ENCODE measurements at regions not wholly inside any gene's neighbourhood (a gene's known extent, or its start where the extent isn't known, plus 50 kb on each side); places are given as distances from the start of the nearest gene placed in this dataset.

- DNase-seq, result no peak
- H3K9me3 ChIP-seq, result no peaks in the 10 kb centered on the region
- H3K27ac ChIP-seq, result no peak overlapping the region
- TF ChIP-seq POLR2A (IDR thresholded peaks at IDR 0.05) (no peak), CTCF (IDR thresholded peaks at IDR 0.05) (no peak)
- no peaks in the 10 kb centered on the region for H3K36me3 ChIP-seq
- no peak overlapping the region for H3K4me3 ChIP-seq
- H3K27me3 ChIP-seq, result no peaks in the 10 kb centered on the region
- no peaks in the 10 kb centered on the region for H3K4me1 ChIP-seq
These were observed 521.9 kb downstream of the CCDC85A start for GRCh38 chr2:56705713-56706112.

GRCh38 chr2:56707218-56707617 is 523.4 kb downstream of the CCDC85A start:
- H3K27ac ChIP-seq, result no peak overlapping the region
- H3K9me3 ChIP-seq, result no peaks in the 10 kb centered on the region
- TF ChIP-seq CTCF (IDR thresholded peaks at IDR 0.05) (no peak), POLR2A (IDR thresholded peaks at IDR 0.05) (no peak)
- no peaks in the 10 kb centered on the region for H3K36me3 ChIP-seq
- H3K4me1 ChIP-seq, result no peaks in the 10 kb centered on the region
- no peaks in the 10 kb centered on the region for H3K27me3 ChIP-seq
- no peak overlapping the region for H3K4me3 ChIP-seq
- DNase-seq, result no peak

- no peak overlapping the region for H3K4me3 ChIP-seq
- no peaks in the 10 kb centered on the region for H3K9me3 ChIP-seq
- H3K4me1 ChIP-seq, result no peaks in the 10 kb centered on the region
- H3K27me3 ChIP-seq, result no peaks in the 10 kb centered on the region
- no peak overlapping the region for H3K27ac ChIP-seq
- H3K36me3 ChIP-seq, result no peaks in the 10 kb centered on the region
- TF ChIP-seq CTCF (IDR thresholded peaks at IDR 0.05), result no peak
- DNase-seq, result no peak
These were observed 523.9 kb downstream of the CCDC85A start for GRCh38 chr2:56707650-56708049.

- Histone ChIP-seq H3K9me3 (no peaks in the 10 kb centered on the region), H3K27ac (no peak overlapping the region), H3K4me1 (no peaks in the 10 kb centered on the region), H3K36me3 (no peaks in the 10 kb centered on the region), H3K4me3 (no peak overlapping the region), H3K27me3 (no peaks in the 10 kb centered on the region)
- no peak for DNase-seq
- no peak for TF ChIP-seq POLR2A (IDR thresholded peaks at IDR 0.05)
- TF ChIP-seq CTCF (IDR thresholded peaks at IDR 0.05), result no peak
These were observed 525.4 kb downstream of the CCDC85A start for GRCh38 chr2:56709181-56709580.

- no peak overlapping the region for H3K27ac ChIP-seq
- DNase-seq, result no peak
- H3K4me1 ChIP-seq, result no peaks in the 10 kb centered on the region
- TF ChIP-seq POLR2A (IDR thresholded peaks at IDR 0.05), result no peak
- TF ChIP-seq CTCF (IDR thresholded peaks at IDR 0.05), result no peak
- H3K36me3 ChIP-seq, result no peaks in the 10 kb centered on the region
- H3K4me3 ChIP-seq, result no peak overlapping the region
- H3K27me3 ChIP-seq, result no peaks in the 10 kb centered on the region
- no peaks in the 10 kb centered on the region for H3K9me3 ChIP-seq
These were observed 529.4 kb downstream of the CCDC85A start for GRCh38 chr2:56713161-56713676.

GRCh38 chr2:56713978-56714377 is 530.2 kb downstream of the CCDC85A start:
- Histone ChIP-seq H3K4me3 (no peak overlapping the region), H3K4me1 (no peaks in the 10 kb centered on the region), H3K27ac (no peak overlapping the region), H3K36me3 (no peaks in the 10 kb centered on the region), H3K9me3 (no peaks in the 10 kb centered on the region), H3K27me3 (no peaks in the 10 kb centered on the region)
- DNase-seq, result no peak
- TF ChIP-seq POLR2A (IDR thresholded peaks at IDR 0.05) (no peak), CTCF (IDR thresholded peaks at IDR 0.05) (no peak)
